ENCODE measurements at regions not wholly inside any gene's neighbourhood (a gene's known extent, or its start where the extent isn't known, plus 50 kb on each side); places are given as distances from the start of the nearest gene placed in this dataset.

- DNase-seq (ENCODE audit: low read depth): no peak
Observed at GRCh38 chr1:192098001-192098400, 60.3 kb upstream of the RGS18 start.

- no peak for DNase-seq (ENCODE audit: low read depth)
Observed at GRCh38 chr1:192099328-192099727, 58.9 kb upstream of the RGS18 start.

GRCh38 chr1:192100686-192101468 is 57.4 kb upstream of the RGS18 start:
- DNase-seq (ENCODE audit: low read depth): no peak

- no peak for DNase-seq (ENCODE audit: low read depth)
Observed at GRCh38 chr1:192104128-192104527, 54.1 kb upstream of the RGS18 start.

GRCh38 chr1:192104852-192105251 is 53.4 kb upstream of the RGS18 start:
- peak; percentile 20 for DNase-seq (ENCODE audit: low read depth)

- DNase-seq (ENCODE audit: low read depth): no peak
Observed at GRCh38 chr1:192108161-192108560, 50.1 kb upstream of the RGS18 start.

All from fibroblast of gingiva (primary cell).